RPMI7951 (cell line): ENCODE measurements at regions not wholly inside any gene's neighbourhood (a gene's known extent, or its start where the extent isn't known, plus 50 kb on each side); places are given as distances from the start of the nearest gene placed in this dataset.

ENCODE experiments used
- DNase-seq: peaks from one replicate; pipeline ENCODE4 v3.0.0-alpha.2; 2012; ENCODE audit warnings: low read depth

GRCh38 chr6:14925699-14926026 is 320.2 kb upstream of the JARID2 start:
- no peak for DNase-seq

DNA sequence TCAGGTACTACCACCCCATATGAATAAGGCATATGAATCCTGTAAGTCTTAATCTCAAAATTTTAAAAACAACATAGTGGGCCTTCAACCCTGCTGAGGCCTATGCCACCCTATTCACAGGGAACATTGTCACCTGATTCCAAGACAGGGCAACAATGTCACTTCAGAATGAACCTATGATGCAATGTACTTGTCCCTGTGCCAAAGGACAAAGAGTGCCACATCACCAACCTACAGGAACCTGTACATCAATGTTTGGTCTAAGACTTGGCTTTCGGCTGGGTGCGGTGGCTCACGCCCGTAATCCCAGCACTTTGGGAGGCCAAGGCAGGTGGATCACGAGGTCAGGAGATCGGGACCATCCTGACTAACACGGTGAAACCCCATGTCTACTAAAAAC is 318.5 kb upstream of the JARID2 start:
- no peak for DNase-seq

- no peak for DNase-seq
These were observed 316.6 kb upstream of the JARID2 start for GRCh38 chr6:14929291-14929690.

DNA sequence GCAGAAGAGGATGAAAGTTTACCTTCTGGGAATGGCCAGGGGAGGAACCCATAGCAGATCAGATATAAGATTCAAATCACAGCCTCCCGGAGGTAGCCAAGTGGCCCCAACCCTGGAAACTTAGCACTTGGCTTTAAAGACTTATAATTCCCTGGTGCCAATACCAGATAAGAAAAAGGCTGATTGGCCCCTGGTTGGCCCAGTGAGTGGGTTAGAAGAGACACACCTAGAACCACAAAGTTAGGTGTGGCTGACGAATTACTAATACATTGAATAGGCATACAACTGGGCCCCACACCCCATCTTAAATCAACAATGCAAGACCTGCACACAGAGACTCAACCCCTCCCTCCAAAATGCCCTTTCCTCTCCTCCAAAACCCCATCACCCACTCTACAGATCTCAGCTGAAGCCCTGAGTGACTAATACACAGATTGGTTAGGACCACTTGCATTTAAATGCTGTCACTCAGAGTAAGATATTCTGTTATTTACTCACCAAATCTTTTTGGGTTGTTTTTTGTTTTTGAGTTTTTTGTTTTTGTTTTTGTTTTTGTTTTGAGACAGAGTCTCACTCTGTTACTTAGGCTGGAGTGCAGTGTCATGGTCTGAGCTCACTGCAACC is 315.4 kb upstream of the JARID2 start:
- DNase-seq, result no peak

GRCh38 chr6:14932485-14933182 is 313.2 kb upstream of the JARID2 start:
- DNase-seq, result peak; percentile 49

GRCh38 chr6:14933183-14933544 is 312.7 kb upstream of the JARID2 start:
- DNase-seq, result no peak

DNA sequence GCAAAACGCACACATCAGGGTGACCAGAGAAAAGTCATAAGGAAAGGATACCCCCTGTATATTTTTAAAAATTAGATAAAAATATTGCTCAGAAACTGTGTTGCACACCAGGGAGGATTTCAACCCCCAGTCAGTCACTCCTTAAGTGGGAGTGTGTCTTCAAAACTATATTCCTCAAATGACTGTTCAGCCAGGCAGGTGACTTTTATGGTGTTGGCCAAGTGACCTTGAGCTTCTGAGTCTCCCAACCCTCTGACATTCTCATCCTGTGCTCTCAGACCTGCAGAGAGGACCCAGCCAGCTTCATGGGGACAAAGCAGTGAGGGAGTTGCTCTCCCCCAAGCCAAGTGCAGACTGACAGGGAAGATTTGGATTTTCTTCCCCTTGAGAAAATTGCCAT is 311.9 kb upstream of the JARID2 start:
- DNase-seq, result no peak

DNA sequence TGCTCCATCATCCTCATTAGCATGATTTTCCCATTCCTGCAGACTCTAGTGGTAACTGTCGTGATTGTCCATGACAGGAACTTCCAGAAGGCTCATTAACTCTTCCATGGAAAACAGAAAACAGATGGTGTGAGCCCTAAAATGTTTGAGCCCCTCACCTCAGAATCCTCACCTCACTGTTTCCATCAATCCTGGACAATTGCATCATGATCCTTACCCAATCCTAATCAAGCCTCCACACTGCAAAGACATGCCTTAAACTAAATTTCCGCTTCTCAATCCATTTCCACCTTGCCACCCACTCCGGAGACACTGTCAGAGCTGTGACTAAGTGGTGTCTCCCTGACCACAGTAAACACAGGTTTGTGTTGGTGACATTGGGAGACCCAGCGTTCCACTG is 311.0 kb upstream of the JARID2 start:
- DNase-seq, result no peak

DNA sequence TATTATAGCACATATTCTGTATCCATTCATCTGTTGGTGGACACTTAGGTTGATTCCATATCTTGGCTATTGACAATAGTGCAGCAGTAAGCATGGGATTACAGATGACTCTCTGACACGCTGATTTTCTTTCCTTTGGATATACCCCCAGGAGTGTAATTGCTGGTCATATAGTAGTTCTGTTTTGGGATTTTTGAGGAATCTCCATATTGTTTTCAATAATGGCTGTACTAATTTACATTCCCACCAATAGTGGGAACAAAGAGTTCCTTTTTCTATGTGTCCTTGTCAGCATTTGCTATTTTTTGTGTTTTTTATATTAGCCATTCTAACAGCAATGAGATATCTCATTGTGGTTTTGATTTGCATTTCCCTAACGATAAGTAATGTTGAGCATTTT is 309.0 kb upstream of the JARID2 start:
- DNase-seq, result no peak

GRCh38 chr6:14943116-14943515 is 302.8 kb upstream of the JARID2 start:
- DNase-seq, result no peak

DNA sequence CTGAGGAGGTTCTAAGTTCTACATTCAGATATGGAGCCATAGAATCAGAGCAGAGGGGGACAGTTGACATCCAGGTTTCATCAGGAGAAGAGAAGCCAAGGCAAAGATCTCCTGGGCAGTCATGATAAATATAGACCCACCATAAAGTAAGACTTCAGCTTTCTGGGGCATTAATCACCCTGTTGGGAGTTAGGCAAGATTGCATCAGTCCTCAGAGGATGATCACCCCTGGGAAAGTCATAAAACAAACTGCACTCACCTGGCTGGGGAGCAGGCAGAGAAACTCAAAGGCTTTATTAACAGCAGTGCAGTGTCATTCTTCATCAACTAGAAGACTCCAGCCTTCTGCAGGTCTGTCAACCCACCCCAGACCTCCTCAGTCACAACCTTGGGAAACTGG is 301.3 kb upstream of the JARID2 start:
- DNase-seq, result no peak

DNA sequence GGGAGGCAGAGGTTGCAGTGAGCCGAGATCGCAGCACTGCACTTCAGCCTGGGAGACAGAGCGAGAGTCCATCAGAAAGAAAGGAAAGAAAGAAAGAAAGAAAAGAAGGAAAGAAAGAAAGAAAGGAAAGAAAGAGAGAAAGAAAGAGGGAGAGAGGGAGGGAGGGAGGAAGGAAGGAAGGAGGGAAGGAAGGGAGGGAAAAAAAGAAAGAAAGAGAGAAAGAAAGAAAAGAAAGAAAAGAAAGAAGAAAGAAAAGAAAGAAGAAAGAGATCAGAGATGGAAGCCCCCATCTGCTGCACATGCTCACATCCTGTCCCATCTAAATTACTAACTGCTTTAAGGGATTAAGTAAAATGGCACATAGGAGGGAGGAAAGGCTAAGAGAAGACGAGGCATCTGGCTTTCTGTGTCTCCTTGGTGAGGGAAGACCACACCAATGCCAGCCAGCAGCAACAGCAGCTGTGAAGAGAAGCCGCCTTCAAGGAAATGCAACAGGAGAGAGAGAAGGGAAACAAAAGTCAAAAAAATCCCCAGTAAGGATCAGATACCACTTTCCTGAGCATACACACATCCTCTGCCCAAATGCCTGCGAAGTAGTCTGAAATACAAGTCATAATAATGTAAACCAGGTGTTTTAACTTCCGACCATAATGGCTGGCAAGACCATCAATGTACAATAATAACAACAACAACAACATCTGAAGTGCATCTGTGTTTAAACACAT is 300.2 kb upstream of the JARID2 start:
- no peak for DNase-seq

- no peak for DNase-seq
These were observed 299.1 kb upstream of the JARID2 start for GRCh38 chr6:14946753-14947152.

DNA sequence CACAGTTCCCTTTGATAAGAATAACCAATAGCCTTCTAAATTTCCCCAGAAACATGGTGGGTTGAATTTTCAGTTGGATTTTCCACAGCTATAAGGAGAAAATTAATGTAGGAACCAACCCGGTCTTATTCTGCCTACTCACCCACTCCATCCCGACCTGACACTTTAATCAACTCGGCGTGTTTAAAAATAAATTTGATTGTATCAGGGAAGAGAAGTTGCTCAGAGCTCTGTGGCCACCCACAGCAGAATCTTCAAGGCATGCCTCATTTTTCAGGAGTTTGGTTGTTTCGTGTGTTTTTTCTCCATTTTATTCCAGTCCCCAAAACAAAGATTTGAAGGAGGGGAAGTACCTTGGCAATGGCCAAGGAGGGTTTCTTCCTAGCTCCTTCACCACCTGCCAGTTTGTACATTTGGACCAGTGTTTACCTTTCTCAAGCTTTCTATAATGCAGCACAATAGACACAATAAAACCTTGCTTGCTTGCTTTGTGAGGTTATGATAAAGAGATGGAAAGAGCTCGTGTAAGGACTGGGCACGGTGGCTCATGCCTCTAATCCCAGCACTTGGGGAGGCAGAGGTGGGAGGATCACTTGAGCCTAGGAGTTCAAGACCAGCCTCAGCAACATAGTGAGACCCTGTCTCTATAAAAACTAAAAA is 297.2 kb upstream of the JARID2 start:
- DNase-seq, result no peak

- no peak for DNase-seq
These were observed 295.5 kb upstream of the JARID2 start for GRCh38 chr6:14950103-14950969.

- no peak for DNase-seq
These were observed 294.9 kb upstream of the JARID2 start for GRCh38 chr6:14950970-14951276.

- no peak for DNase-seq
These were observed 294.2 kb upstream of the JARID2 start for GRCh38 chr6:14951704-14952103.

DNA sequence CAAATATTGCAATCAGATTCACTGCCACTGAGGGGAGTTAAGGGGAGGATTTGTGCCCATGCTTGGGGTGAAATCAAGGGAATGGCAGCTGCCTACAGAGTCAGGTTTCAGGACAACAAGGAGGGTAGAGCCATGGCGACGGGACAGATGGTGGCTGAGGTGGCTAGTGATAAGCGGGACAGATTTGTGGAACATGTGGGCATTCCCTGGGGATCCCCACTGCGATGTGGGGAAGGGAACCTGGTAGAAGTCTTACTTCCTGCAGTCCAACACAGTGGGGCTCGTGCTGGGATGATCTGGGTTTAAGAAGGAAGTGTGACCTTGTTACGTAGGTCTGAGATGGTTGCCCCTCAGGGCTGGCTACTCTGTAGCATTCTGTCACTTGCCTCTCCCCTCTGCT is 292.0 kb upstream of the JARID2 start:
- DNase-seq, result no peak

DNA sequence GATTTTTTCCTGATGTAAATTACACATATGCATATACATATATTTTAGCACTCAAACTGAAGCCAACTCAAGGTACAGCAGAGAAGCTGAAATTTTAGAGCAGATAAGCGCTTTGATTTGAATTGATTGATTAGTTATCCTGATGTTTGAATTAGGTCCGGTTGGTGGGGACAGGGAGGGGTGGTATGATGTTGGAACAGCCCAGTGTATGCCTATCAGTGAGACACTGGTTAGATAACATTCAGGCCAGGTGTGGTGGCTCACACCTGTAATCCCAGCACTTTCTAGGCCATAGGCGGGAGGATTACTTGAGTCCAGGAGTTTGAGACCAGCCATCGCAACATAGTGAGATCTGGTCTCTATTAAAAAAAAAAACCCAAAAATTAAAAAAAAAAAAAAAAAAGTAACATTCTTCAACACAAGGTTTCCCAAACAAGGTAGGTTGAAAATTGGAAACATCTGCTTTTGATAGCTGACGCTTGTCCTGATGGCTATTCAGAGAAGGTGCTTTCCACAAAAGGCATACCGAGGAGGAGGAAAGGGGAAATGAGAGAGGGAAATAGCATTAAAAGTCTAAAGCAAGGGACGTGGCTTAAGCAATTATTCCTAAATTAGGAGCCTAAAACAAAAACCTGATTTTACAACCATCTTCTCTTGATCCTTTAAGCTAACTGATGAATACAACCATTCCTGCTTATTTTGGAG is 288.4 kb upstream of the JARID2 start:
- no peak for DNase-seq

- no peak for DNase-seq
These were observed 286.5 kb upstream of the JARID2 start for GRCh38 chr6:14959324-14959885.
